Kidney (tissue), 13 donors: ENCODE measurements at regions not wholly inside any gene's neighbourhood (a gene's known extent, or its start where the extent isn't known, plus 50 kb on each side); places are given as distances from the start of the nearest gene placed in this dataset.

ENCODE experiments used
- DNase-seq, 5 donors: peaks; one replicate each; pipeline ENCODE4 v3.0.0-alpha.2; 2013 to 2020
- FAIRE-seq: peaks from 2 replicates; lab custom pipeline; 2012; peaks lifted over from hg19 to GRCh38; lab: Jason Lieb, UNC
- H3K27ac ChIP-seq, 2 donors: one replicate each; pipeline ENCODE4 v1.7.0; 2013; ENCODE audit warnings: low read depth in 2 of 2, low read length in 2 of 2, inconsistent platforms in 1 of 2
- H3K27me3 ChIP-seq: one replicate; pipeline ENCODE4 v1.7.1; 2013; ENCODE audit warnings: low read length, inconsistent platforms; ENCODE audit not compliant: control insufficient read depth, insufficient read depth
- H3K36me3 ChIP-seq, 3 donors: one replicate each; pipeline versions ENCODE4 v1.7.0 to v1.7.1; 2013; ENCODE audit warnings: low read length in 3 of 3, control low read depth in 1 of 3, inconsistent platforms in 1 of 3; ENCODE audit not compliant: insufficient read depth in 3 of 3, control insufficient read depth in 2 of 3
- H3K4me1 ChIP-seq, 3 donors: one replicate each; pipeline versions ENCODE4 v1.7.0 to v1.7.1; 2013; ENCODE audit warnings: low read length in 3 of 3, inconsistent platforms in 1 of 3, low read depth in 1 of 3; ENCODE audit not compliant: control insufficient read depth in 2 of 3, insufficient read depth in 2 of 3
- H3K4me3 ChIP-seq, 3 donors: one replicate each; pipeline versions ENCODE4 v1.7.0 to v1.8.1; 2013; ENCODE audit warnings: low read length in 3 of 3, control low read depth in 1 of 3, inconsistent platforms in 1 of 3
- H3K9ac ChIP-seq, 3 donors: one replicate each; pipeline versions ENCODE4 v1.7.0 to v1.7.1; 2013; ENCODE audit warnings: low read length in 3 of 3, control low read depth in 1 of 3, inconsistent platforms in 1 of 3
- H3K9me3 ChIP-seq, 3 donors: one replicate each; pipeline versions ENCODE4 v1.7.0 to v1.7.1; 2013; ENCODE audit warnings: low read length in 3 of 3, control low read depth in 1 of 3, inconsistent platforms in 1 of 3; ENCODE audit not compliant: control insufficient read depth in 2 of 3, insufficient read depth in 1 of 3
- intact Hi-C: fragments of 100-400 bp; cut with DNase I; formaldehyde crosslinking; loops from one replicate; pipeline ENCODE4 v1.11.1; 2022
- TF ChIP-seq, protein P1 (sequence below): IDR thresholded peaks from 3 replicates; pipeline ENCODE4 v1.5.1; 2012; ENCODE audit warnings: mild to moderate bottlenecking, moderate library complexity, borderline replicate concordance; ENCODE audit not compliant: insufficient read depth; ENCODE audit errors: extremely low read depth
- donor health status: control.
- donor health status: control.
- donor health status: control.
- donor health status: control.
- donor health status: control.
- donor health status: DM: yes; HTN: yes; CAD: no.
- donor health status: Normal renal cell carcinoma (clear cell type).

DNA sequence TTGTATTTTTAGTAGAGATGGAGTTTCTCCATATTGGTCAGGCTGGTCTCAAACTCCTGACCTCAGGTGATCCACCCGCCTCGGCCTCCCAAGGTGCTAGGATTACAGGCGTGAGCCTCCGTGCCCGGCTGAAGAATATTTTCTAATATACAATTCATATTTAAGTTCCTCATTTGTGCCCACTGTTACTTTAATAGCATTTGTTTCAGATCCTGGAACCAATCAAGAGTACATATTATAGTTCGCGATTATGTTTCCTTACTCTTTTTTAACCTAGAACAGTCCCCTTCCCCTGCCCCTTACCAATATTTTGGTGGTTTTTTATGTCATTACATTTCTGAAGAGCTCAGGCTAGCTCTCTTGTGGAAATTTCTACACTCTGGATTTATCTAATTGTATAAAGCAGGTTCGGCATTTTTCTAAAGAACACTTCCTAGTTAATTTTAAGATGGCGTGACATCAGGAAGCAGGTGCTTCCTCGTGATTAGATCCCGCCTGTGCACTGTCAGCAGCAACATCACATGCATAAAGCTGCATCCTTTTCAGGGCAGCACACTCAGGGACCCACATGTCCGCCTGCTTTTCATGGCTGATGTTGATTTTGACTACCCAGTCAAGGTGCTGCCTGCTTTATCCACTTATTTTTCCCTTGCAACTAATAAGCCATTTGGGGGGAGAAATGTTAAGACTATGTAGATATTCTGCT, 88.7 kb upstream of the EPHB3 start:
- FAIRE-seq (no peak), DNase-seq (peak in 2 of 5 donors; percentile 20 to 67)
- TF ChIP-seq, protein P1, sequence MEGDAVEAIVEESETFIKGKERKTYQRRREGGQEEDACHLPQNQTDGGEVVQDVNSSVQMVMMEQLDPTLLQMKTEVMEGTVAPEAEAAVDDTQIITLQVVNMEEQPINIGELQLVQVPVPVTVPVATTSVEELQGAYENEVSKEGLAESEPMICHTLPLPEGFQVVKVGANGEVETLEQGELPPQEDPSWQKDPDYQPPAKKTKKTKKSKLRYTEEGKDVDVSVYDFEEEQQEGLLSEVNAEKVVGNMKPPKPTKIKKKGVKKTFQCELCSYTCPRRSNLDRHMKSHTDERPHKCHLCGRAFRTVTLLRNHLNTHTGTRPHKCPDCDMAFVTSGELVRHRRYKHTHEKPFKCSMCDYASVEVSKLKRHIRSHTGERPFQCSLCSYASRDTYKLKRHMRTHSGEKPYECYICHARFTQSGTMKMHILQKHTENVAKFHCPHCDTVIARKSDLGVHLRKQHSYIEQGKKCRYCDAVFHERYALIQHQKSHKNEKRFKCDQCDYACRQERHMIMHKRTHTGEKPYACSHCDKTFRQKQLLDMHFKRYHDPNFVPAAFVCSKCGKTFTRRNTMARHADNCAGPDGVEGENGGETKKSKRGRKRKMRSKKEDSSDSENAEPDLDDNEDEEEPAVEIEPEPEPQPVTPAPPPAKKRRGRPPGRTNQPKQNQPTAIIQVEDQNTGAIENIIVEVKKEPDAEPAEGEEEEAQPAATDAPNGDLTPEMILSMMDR, result no peak
- Histone ChIP-seq H3K4me1 (no peaks in the 10 kb centered on the region), H3K9ac (no peak overlapping the region), H3K9me3 (peaks cover 0 to 3% (median 0%) of the 10 kb centered on the region in 3 donors), H3K27ac (peak overlapping the region in 1 of 2 donors; percentile 72), H3K4me3 (no peak overlapping the region), H3K36me3 (no peaks in the 10 kb centered on the region), H3K27me3 (no peaks in the 10 kb centered on the region)
- intact Hi-C loops, result no loop called here

DNA sequence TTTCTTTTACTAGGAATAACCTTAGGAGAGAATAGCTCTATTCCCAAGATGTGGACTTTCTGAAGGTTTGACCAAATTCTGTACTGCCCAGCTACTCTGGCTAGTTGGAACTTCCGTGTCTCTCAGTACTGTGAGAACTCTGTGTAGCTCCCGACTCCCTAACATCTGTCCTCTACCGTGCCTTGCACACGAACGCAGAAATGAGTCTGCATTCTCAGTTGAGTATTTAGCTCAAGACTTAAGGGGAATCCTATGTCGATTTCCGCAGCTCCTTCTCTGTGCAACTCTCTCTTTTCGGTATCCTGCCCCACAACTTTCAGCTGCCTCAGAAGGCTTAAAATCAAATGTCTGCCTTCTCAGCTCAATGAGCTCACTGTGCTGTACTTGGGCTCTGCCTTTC, 86.7 kb upstream of the EPHB3 start:
- no peak for DNase-seq
- H3K27me3 ChIP-seq, result no peaks in the 10 kb centered on the region
- no peak overlapping the region for H3K27ac ChIP-seq
- H3K9ac ChIP-seq, result no peak overlapping the region
- TF ChIP-seq, protein P1, result no peak
- peaks cover 0 to 3% (median 0%) of the 10 kb centered on the region in 3 donors for H3K9me3 ChIP-seq
- no peaks in the 10 kb centered on the region for H3K4me1 ChIP-seq
- no peaks in the 10 kb centered on the region for H3K36me3 ChIP-seq
- no peak overlapping the region for H3K4me3 ChIP-seq
- no peak for FAIRE-seq
- intact Hi-C loops, result no loop called here

DNA sequence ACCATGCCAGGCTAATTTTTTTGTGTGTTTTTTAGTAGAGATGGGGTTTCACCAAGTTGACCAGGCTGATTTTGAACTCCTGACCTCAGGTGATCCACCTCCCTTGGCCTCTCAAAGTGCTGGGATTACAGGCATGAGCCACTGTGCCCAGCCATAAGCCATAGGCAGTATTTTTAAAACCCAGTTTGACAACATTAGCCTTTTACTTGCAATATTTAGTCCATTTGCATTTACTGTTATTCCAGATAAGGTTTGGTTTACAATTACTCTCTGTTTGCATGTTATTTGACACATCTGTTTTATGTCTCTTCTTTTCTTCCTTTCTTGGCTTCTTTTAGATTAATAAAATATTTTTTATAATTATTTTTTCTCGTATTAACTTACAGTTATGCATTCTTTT, 83.6 kb upstream of the EPHB3 start:
- intact Hi-C loops, result no loop called here
- peaks cover 0 to 3% (median 0%) of the 10 kb centered on the region in 3 donors for H3K9me3 ChIP-seq
- TF ChIP-seq, protein P1, result no peak
- no peak overlapping the region for H3K4me3 ChIP-seq
- DNase-seq, result no peak
- H3K9ac ChIP-seq, result no peak overlapping the region
- no peaks in the 10 kb centered on the region for H3K27me3 ChIP-seq
- FAIRE-seq, result no peak
- H3K27ac ChIP-seq, result no peak overlapping the region
- no peaks in the 10 kb centered on the region for H3K4me1 ChIP-seq
- H3K36me3 ChIP-seq, result no peaks in the 10 kb centered on the region
